AG04450 (cell line): ENCODE measurements at regions not wholly inside any gene's neighbourhood (a gene's known extent, or its start where the extent isn't known, plus 50 kb on each side); places are given as distances from the start of the nearest gene placed in this dataset.

Experiments used
- CTCF ChIA-PET: fragments of 300-600, 350-600 bp; formaldehyde crosslinking; extraction: SDS; loops from one replicate; lab custom pipeline; 2022; ENCODE audit warnings: antibody characterized with exemption, inconsistent platforms; lab: Charles Lee
- POLR2A ChIA-PET: fragments of 350-600 bp; formaldehyde crosslinking; extraction: SDS; loops from one replicate; lab custom pipeline; 2021; ENCODE audit warnings: antibody characterized with exemption, inconsistent platforms; lab: Yijun Ruan, JAX
- DNase-seq: peaks from one replicate; pipeline ENCODE4 v3.0.0-alpha.2; 2011; ENCODE audit warnings: low read depth, low spot score
- H3K27ac ChIP-seq: one replicate; pipeline ENCODE4 v1.5.1; 2012; ENCODE audit warnings: low read depth, low read length, control low read depth
- H3K27me3 ChIP-seq: one replicate; pipeline ENCODE4 v1.6.0; 2012; ENCODE audit warnings: low read length; ENCODE audit not compliant: control insufficient read depth, insufficient read depth
- H3K4me3 ChIP-seq: 2 replicates; pipeline ENCODE4 v1.5.1; 2011; ENCODE audit warnings: mild to moderate bottlenecking, low read depth, low read length, control low read depth
- H3K9me3 ChIP-seq: 2 replicates; pipeline ENCODE4 v1.5.1; 2012; ENCODE audit warnings: low read length; ENCODE audit not compliant: control insufficient read depth, insufficient read depth
- TF ChIP-seq, protein P1 (sequence below): IDR thresholded peaks from 2 replicates; pipeline ENCODE4 v1.5.1; 2011; ENCODE audit warnings: low read depth, low read length, control low read depth, inconsistent platforms

DNA sequence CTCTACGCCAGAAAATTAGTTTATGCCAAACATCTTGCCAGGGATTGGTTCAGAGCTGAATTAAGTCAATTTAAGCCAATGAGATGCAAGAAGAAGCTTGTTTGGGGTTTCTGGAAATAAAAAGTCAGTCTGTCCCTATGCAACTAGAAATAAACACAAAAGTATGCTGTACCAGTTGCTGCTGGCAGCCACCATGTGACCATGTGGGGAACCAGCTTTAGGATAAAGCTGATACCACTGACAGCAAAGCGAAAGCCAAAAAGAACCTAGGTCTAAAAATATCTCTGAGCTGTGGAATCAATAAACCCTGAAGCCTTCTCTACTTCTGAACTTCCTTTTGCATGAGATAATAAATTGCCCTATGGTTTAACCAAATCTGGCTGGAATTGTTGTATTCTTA is 181.8 kb upstream of the PARD3B start:
- H3K27ac ChIP-seq: no peak overlapping the region
- no peaks in the 10 kb centered on the region for H3K9me3 ChIP-seq
- no peaks in the 10 kb centered on the region for H3K27me3 ChIP-seq
- POLR2A ChIA-PET: no interaction called here
- CTCF ChIA-PET: interaction anchor here (0.7 kb wide), 1 partner anchor 43 kb away, joined by 3 read pairs; no protein-coding TSS in a partner anchor
- TF ChIP-seq, protein P1, sequence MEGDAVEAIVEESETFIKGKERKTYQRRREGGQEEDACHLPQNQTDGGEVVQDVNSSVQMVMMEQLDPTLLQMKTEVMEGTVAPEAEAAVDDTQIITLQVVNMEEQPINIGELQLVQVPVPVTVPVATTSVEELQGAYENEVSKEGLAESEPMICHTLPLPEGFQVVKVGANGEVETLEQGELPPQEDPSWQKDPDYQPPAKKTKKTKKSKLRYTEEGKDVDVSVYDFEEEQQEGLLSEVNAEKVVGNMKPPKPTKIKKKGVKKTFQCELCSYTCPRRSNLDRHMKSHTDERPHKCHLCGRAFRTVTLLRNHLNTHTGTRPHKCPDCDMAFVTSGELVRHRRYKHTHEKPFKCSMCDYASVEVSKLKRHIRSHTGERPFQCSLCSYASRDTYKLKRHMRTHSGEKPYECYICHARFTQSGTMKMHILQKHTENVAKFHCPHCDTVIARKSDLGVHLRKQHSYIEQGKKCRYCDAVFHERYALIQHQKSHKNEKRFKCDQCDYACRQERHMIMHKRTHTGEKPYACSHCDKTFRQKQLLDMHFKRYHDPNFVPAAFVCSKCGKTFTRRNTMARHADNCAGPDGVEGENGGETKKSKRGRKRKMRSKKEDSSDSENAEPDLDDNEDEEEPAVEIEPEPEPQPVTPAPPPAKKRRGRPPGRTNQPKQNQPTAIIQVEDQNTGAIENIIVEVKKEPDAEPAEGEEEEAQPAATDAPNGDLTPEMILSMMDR: no peak
- DNase-seq: no peak
- H3K4me3 ChIP-seq: no peak overlapping the region

DNA sequence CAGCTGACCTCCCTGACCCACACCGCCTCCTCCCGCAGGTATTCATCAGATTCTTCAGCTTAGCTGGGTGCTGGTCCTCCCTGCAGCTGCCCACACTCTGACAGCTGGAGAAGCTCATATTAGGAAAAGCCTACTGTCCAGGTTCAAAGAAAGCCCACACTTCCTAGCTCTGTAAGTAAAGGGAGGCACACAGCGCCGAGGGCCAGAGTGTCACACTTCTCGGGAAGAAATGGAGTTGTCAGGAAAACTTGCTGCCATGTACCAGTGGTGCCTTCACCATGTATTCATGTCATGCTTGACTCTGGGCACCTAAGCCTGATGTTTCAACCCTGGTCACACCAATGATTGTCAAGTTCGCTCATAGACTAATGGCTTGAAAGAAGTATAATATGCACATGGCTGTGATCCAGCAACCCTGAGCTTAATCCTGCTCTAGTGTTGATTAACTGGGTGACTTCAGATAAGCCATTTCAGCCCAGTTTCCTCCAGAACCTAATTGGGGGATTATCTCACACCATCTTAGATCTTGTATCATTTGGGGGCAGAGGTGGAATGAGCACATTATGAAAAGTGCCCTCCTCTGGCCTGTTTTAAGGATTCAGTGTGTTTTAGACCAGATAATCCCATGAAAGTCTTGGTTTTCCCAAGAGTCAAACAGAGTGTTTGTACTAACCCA is 180.3 kb upstream of the PARD3B start:
- Histone ChIP-seq H3K27ac (no peak overlapping the region), H3K4me3 (no peak overlapping the region), H3K27me3 (no peaks in the 10 kb centered on the region), H3K9me3 (no peaks in the 10 kb centered on the region)
- no peak for DNase-seq
- TF ChIP-seq, protein P1: no peak
- POLR2A ChIA-PET: no interaction called here
- CTCF ChIA-PET: no interaction called here

DNA sequence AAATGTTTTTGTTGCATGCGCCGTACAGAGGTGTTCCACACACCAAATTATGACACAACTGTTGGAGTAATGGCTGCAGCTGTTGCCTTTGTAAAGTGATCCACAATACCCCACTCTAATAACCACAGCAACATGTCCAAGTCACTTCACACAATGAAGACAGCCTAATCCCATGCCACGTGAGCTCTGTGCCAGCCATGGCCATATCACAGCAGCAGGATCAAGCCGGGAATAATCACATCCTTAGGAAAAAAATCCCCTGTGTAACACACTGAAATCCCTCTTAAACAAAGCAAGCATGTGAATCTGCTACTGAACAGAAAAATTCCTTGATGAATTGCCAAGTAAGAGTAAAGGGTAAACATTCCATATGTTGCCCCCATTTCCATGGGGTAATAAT is 179.5 kb upstream of the PARD3B start:
- no peak for DNase-seq
- TF ChIP-seq, protein P1: no peak
- Histone ChIP-seq H3K27ac (no peak overlapping the region), H3K27me3 (no peaks in the 10 kb centered on the region), H3K4me3 (no peak overlapping the region), H3K9me3 (no peaks in the 10 kb centered on the region)
- CTCF ChIA-PET: no interaction called here
- POLR2A ChIA-PET: no interaction called here

DNA sequence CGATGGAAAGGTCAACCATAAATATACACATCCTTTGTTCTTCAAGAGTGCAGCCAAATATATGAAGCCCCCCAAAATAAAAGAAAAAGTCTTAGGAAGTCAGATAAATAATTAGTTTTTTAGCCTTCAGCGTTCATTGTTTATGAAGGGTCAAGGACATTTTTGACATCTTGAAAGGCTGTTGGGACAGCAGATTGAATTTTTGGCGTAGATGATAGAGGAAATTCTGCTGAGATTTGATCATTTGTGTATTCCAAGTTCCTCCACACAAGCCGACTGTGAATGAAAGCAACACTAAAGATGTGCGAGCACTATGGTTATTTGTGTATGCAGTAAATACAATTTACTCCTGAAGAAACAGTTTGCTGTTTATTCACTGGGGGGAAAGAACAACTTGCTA is 177.8 kb upstream of the PARD3B start:
- DNase-seq: no peak
- TF ChIP-seq, protein P1: no peak
- ChIA-PET POLR2A (no interaction called here), CTCF (no interaction called here)
- Histone ChIP-seq H3K9me3 (no peaks in the 10 kb centered on the region), H3K27me3 (no peaks in the 10 kb centered on the region), H3K27ac (no peak overlapping the region), H3K4me3 (no peak overlapping the region)

DNA sequence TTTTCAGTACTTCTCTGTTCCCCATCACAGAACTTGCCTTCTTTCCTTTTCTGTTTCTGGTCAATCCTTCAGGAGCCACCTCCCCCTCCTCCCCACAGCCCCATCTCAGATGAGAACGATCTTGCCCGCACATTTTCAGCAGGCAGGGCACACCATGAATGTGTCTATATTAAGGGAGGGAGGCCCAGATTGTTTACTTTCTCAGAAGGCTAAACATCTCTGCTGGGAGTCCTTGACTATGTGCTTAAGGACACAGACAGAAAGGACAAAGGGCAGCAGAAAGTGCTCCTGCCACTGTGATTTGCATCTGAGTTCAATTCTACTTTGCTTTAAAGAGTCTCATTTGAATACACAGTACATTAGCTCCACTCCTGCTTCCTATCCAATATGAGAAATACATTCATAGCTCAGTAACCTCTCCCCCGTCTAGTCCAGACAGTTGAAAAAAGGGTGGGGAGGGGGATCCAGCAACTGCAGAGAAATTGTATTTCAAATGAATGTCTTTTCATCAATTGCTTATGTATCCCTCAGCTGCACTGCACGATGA is 175.0 kb upstream of the PARD3B start:
- TF ChIP-seq, protein P1: no peak
- CTCF ChIA-PET: no interaction called here

More for the DNA sequence above, 175.0 kb upstream of the PARD3B start:
- Histone ChIP-seq H3K4me3 (no peak overlapping the region), H3K9me3 (no peaks in the 10 kb centered on the region), H3K27ac (no peak overlapping the region), H3K27me3 (no peaks in the 10 kb centered on the region)
- POLR2A ChIA-PET: no interaction called here
- DNase-seq: no peak
